KMS-11 (cell line): ENCODE measurements at regions not wholly inside any gene's neighbourhood (a gene's known extent, or its start where the extent isn't known, plus 50 kb on each side); places are given as distances from the start of the nearest gene placed in this dataset.

Source experiments
- H2AFZ ChIP-seq: fragments of 200-600 bp; sonication (generic); 2 replicates; pipeline ENCODE4 v1.6.1; 2016; ENCODE audit warnings: antibody characterized with exemption, mixed run types, low read depth
- H3K27ac ChIP-seq: fragments of 200-600 bp; sonication (generic); 2 replicates; pipeline ENCODE4 v1.6.1; 2016; ENCODE audit warnings: mild to moderate bottlenecking, mixed run types
- H3K27me3 ChIP-seq: fragments of 200-600 bp; sonication (generic); 2 replicates; pipeline ENCODE4 v1.6.1; 2017; ENCODE audit warnings: mild to moderate bottlenecking, low read depth, mixed run types, moderate library complexity; ENCODE audit not compliant: insufficient read depth
- H3K36me3 ChIP-seq: fragments of 200-600 bp; sonication (generic); 2 replicates; pipeline ENCODE4 v1.6.1; 2017; ENCODE audit warnings: mild to moderate bottlenecking, mixed run types; ENCODE audit not compliant: insufficient read depth
- H3K4me1 ChIP-seq: fragments of 200-600 bp; sonication (generic); 2 replicates; pipeline ENCODE4 v1.6.1; 2016; ENCODE audit warnings: mild to moderate bottlenecking, low read depth, mixed run types; ENCODE audit not compliant: poor library complexity, severe bottlenecking
- H3K4me2 ChIP-seq: fragments of 200-600 bp; sonication (generic); 2 replicates; pipeline ENCODE4 v1.7.0; 2016; ENCODE audit warnings: mild to moderate bottlenecking, mixed run types
- H3K4me3 ChIP-seq: fragments of 200-600 bp; sonication (generic); IDR thresholded peaks from 2 replicates; pipeline ENCODE4 v1.6.1; 2017; ENCODE audit warnings: low read depth, low read length, mixed read lengths; ENCODE audit not compliant: insufficient read depth
- H3K79me2 ChIP-seq: fragments of 200-600 bp; sonication (generic); 2 replicates; pipeline ENCODE4 v1.6.1; 2016; ENCODE audit warnings: low read depth, mixed run types; ENCODE audit not compliant: insufficient read depth
- H3K9ac ChIP-seq: fragments of 200-600 bp; sonication (generic); 2 replicates; pipeline ENCODE4 v1.6.1; 2016; ENCODE audit warnings: mild to moderate bottlenecking, mixed run types
- H4K20me1 ChIP-seq: fragments of 200-600 bp; sonication (generic); 2 replicates; pipeline ENCODE4 v1.6.1; 2016; ENCODE audit warnings: mild to moderate bottlenecking, mixed run types; ENCODE audit not compliant: insufficient read depth
- CTCF ChIP-seq: fragments of 200-600 bp; sonication (generic); conservative IDR thresholded peaks from 2 replicates; pipeline ENCODE4 v1.6.1; 2017; ENCODE audit warnings: low read depth, mild to moderate bottlenecking, antibody characterized with exemption, low read length, moderate library complexity, mixed read lengths

DNA sequence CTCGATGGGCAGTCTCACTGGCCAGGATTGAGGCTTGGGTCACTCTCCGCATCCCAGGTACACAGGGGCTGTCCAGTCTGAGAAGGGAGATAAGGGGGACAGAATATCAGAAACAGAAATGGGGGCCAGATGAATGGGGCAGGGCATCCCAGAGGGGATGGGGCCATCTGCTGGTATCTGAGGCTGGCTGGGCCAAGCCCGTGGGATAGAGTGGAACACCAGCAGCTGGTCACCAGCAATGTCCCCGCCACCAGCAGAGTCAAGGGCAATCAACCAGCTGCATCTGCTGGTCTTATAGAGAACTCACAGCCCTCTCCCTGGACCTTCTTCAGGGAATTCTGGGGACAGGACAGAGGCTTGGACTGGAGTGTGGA lies 128.8 kb upstream of the HAAO start:
- H3K4me2 ChIP-seq: no peak overlapping the region
- no peak overlapping the region for H3K9ac ChIP-seq
- no peaks in the 10 kb centered on the region for H3K27me3 ChIP-seq
- no peaks in the 10 kb centered on the region for H3K36me3 ChIP-seq
- TF ChIP-seq CTCF: no peak
- H3K4me1 ChIP-seq: no peaks in the 10 kb centered on the region
- no peaks in the 10 kb centered on the region for H3K79me2 ChIP-seq
- H2AFZ ChIP-seq: no peak overlapping the region
- H3K4me3 ChIP-seq: no peak overlapping the region
- H4K20me1 ChIP-seq: no peaks in the 10 kb centered on the region
- H3K27ac ChIP-seq: no peak overlapping the region

- no peaks in the 10 kb centered on the region for H4K20me1 ChIP-seq
- TF ChIP-seq CTCF: no peak
- H3K27ac ChIP-seq: no peak overlapping the region
- H2AFZ ChIP-seq: no peak overlapping the region
- H3K4me1 ChIP-seq: no peaks in the 10 kb centered on the region
- H3K79me2 ChIP-seq: no peaks in the 10 kb centered on the region
- H3K36me3 ChIP-seq: no peaks in the 10 kb centered on the region
- H3K4me2 ChIP-seq: no peak overlapping the region
- H3K9ac ChIP-seq: no peak overlapping the region
- H3K4me3 ChIP-seq: no peak overlapping the region
- H3K27me3 ChIP-seq: no peaks in the 10 kb centered on the region
Measured at GRCh38 chr2:42920446-42921146, 128.2 kb upstream of the HAAO start.

- no peak for TF ChIP-seq CTCF
- Histone ChIP-seq H3K27me3 (no peaks in the 10 kb centered on the region), H3K79me2 (no peaks in the 10 kb centered on the region), H3K4me3 (no peak overlapping the region), H3K4me2 (no peak overlapping the region), H3K9ac (no peak overlapping the region), H2AFZ (no peak overlapping the region), H3K27ac (no peak overlapping the region), H4K20me1 (no peaks in the 10 kb centered on the region), H3K36me3 (no peaks in the 10 kb centered on the region), H3K4me1 (no peaks in the 10 kb centered on the region)
Measured at GRCh38 chr2:42918671-42919318, 126.4 kb upstream of the HAAO start.

DNA sequence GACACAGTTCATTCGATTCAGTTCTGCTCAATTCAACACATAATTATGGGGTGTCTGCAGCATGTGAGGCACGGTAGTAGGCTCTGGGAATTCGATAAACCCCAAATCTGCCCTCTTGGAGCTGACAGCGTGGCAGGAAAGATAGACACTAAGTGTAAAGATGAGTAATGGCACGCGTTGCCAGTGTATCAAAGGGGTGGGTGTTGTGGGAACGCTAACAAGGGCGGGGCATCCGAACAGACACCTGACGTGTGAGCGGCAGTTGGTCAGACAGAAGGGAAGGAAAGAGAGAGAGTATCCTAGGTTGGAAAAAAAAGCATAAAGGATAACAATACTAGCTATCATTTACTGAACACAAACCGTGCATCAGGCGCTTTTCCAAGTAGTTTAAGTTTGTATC lies 125.7 kb upstream of the HAAO start:
- TF ChIP-seq CTCF: no peak
- no peak overlapping the region for H3K4me3 ChIP-seq
- H3K9ac ChIP-seq: no peak overlapping the region
- no peaks in the 10 kb centered on the region for H3K27me3 ChIP-seq
- H3K4me1 ChIP-seq: no peaks in the 10 kb centered on the region
- H4K20me1 ChIP-seq: no peaks in the 10 kb centered on the region
- no peak overlapping the region for H3K27ac ChIP-seq
- H2AFZ ChIP-seq: no peak overlapping the region
- H3K4me2 ChIP-seq: no peak overlapping the region
- no peaks in the 10 kb centered on the region for H3K36me3 ChIP-seq
- H3K79me2 ChIP-seq: no peaks in the 10 kb centered on the region
